HAP-1 (cell line): ENCODE measurements at regions not wholly inside any gene's neighbourhood (a gene's known extent, or its start where the extent isn't known, plus 50 kb on each side); places are given as distances from the start of the nearest gene placed in this dataset.

Experiments
- DNase-seq, 2 experiments: peaks; one replicate each; pipeline ENCODE4 v3.0.0-alpha.2; 2016 to 2020; ENCODE audit warnings: low spot score in 2 of 2
- H3K27me3 ChIP-seq: fragments of 250-450 bp; sonication (Bioruptor Pico); 2 replicates; pipeline ENCODE4 v1.5.1; 2020; ENCODE audit warnings: low read depth, mild to moderate bottlenecking, moderate library complexity
- H3K36me3 ChIP-seq: fragments of 250-450 bp; sonication (Bioruptor Pico); replicated peaks from 2 replicates; pipeline ENCODE4 v1.5.1; 2020; ENCODE audit warnings: mild to moderate bottlenecking
- H3K4me1 ChIP-seq: fragments of 250-450 bp; sonication (Bioruptor Pico); 2 replicates; pipeline ENCODE4 v1.5.1; 2020; ENCODE audit warnings: mild to moderate bottlenecking
- H3K4me3 ChIP-seq: fragments of 250-450 bp; sonication (Bioruptor Pico); 2 replicates; pipeline ENCODE4 v1.5.1; 2020; ENCODE audit warnings: mild to moderate bottlenecking, moderate library complexity
- H3K9me3 ChIP-seq: fragments of 250-450 bp; sonication (Bioruptor Pico); 2 replicates; pipeline ENCODE4 v1.5.1; 2020; ENCODE audit warnings: mild to moderate bottlenecking, moderate library complexity
- in situ Hi-C: fragments of 300-500 bp; cut with MboI; formaldehyde crosslinking; loops from 3 replicates; pipeline ENCODE4 v1.14.3; 2020; ENCODE audit warnings: low sequenced_read_pairs, inconsistent platforms, mixed read lengths

- DNase-seq: no peak
- no peaks in the 10 kb centered on the region for H3K27me3 ChIP-seq
- H3K4me1 ChIP-seq: no peaks in the 10 kb centered on the region
- no peaks in the 10 kb centered on the region for H3K36me3 ChIP-seq
- in situ Hi-C loops: no loop called here
- no peak overlapping the region for H3K4me3 ChIP-seq
- H3K9me3 ChIP-seq: no peaks in the 10 kb centered on the region
Observed at GRCh38 chr2:62447411-62447810, 58.6 kb downstream of the TMEM17 start.

GRCh38 chr2:62446491-62446890 is 59.5 kb downstream of the TMEM17 start:
- Histone ChIP-seq H3K9me3 (no peaks in the 10 kb centered on the region), H3K27me3 (no peaks in the 10 kb centered on the region), H3K4me3 (no peak overlapping the region), H3K36me3 (no peaks in the 10 kb centered on the region), H3K4me1 (no peaks in the 10 kb centered on the region)
- no peak for DNase-seq
- in situ Hi-C loops: no loop called here

DNA sequence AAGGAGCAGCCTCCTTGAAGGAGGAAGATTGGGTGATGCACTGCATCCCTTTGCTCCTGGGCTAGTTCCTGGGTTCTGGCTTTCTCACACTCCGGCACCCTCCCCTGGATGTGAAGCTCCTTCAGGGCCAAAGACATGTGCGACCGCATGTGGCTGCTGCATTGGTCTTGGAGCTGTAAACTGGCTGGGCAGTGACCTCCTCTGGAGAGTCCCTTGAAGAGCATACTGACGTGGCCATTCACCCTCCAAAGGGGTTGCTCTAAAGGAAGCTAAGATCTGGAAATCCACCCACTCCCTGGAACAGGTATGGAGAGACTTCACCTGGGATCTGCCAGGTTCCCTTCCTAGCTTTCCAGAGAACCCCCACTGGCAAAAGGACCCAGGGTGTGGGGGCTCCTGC is 62.1 kb downstream of the TMEM17 start:
- Histone ChIP-seq H3K27me3 (no peaks in the 10 kb centered on the region), H3K4me1 (no peaks in the 10 kb centered on the region), H3K9me3 (no peaks in the 10 kb centered on the region), H3K4me3 (no peak overlapping the region), H3K36me3 (no peaks in the 10 kb centered on the region)
- DNase-seq: no peak
- in situ Hi-C loops: no loop called here

- Histone ChIP-seq H3K9me3 (no peaks in the 10 kb centered on the region), H3K4me1 (no peaks in the 10 kb centered on the region), H3K27me3 (no peaks in the 10 kb centered on the region), H3K4me3 (no peak overlapping the region), H3K36me3 (no peaks in the 10 kb centered on the region)
- in situ Hi-C loops: no loop called here
- DNase-seq: no peak
Observed at GRCh38 chr2:62443471-62443870, 62.5 kb downstream of the TMEM17 start.

DNA sequence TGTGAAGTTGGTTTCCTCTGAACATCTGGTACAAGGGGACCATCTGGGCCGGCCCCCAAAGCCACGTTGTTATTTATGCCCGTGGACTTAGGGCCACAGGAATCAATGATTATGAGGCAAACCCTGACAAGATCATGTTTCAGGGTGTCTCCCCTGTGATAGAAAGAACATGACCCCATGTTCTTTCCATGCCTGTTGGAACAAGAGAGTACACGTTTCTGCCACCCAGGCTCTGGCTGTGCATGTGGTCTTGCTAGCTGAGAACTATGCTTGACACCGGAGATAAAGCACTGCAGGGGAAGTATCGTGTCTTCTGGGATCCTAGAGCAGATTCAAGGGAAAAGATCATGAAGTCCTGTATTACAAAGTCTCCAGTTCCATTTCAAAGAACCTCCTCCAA is 64.2 kb downstream of the TMEM17 start:
- H3K9me3 ChIP-seq: no peaks in the 10 kb centered on the region
- in situ Hi-C loops: no loop called here

GRCh38 chr2:62441421-62441820 is 64.6 kb downstream of the TMEM17 start:
- in situ Hi-C loops: no loop called here

More for the DNA sequence above, 64.2 kb downstream of the TMEM17 start:
- Histone ChIP-seq H3K4me1 (no peaks in the 10 kb centered on the region), H3K27me3 (no peaks in the 10 kb centered on the region), H3K36me3 (no peaks in the 10 kb centered on the region), H3K4me3 (no peak overlapping the region)
- no peak for DNase-seq

DNA sequence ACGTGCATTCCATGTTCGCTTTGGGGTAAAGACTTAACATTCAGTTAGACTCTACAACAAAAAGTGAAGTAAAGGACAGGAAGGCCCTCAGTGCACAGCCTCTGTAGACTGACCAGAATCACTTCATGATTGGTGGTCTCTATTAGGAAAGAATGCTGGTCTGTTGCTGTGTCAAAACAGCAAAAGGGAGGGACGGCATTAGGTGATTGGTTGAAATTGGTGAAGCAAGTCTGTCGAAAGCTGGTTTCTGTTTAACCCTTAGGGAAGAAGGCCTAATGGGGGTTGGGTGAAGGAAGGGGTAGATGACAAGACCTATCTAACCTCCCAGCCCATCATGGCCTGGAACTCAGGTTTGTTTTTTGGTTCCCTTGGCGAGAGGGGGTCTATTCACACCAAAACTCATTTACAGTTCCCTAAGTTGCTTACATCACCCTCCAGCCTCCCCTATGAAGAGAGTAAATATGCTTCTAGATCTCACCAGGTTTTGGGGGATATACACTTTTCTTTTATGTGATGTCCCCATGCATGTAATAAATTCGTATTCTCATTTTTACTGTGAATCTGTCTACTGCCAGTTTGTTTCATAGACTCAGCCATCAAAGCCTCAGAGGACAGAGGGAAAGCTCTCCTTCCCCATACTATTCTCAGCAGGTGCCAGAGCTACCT is 65.6 kb downstream of the TMEM17 start:
- no peak for DNase-seq
- Histone ChIP-seq H3K4me3 (no peak overlapping the region), H3K27me3 (no peaks in the 10 kb centered on the region), H3K4me1 (no peaks in the 10 kb centered on the region), H3K9me3 (no peaks in the 10 kb centered on the region), H3K36me3 (no peaks in the 10 kb centered on the region)
- in situ Hi-C loops: no loop called here

More at GRCh38 chr2:62441421-62441820, 64.6 kb downstream of the TMEM17 start:
- no peaks in the 10 kb centered on the region for H3K9me3 ChIP-seq
- no peaks in the 10 kb centered on the region for H3K27me3 ChIP-seq
- DNase-seq: no peak
- H3K4me3 ChIP-seq: no peak overlapping the region
- no peaks in the 10 kb centered on the region for H3K36me3 ChIP-seq
- H3K4me1 ChIP-seq: no peaks in the 10 kb centered on the region

GRCh38 chr2:62439425-62439824 is 66.6 kb downstream of the TMEM17 start:
- Histone ChIP-seq H3K4me3 (no peak overlapping the region), H3K4me1 (no peaks in the 10 kb centered on the region), H3K36me3 (no peaks in the 10 kb centered on the region), H3K9me3 (no peaks in the 10 kb centered on the region), H3K27me3 (no peaks in the 10 kb centered on the region)
- DNase-seq: no peak
- in situ Hi-C loops: no loop called here

DNA sequence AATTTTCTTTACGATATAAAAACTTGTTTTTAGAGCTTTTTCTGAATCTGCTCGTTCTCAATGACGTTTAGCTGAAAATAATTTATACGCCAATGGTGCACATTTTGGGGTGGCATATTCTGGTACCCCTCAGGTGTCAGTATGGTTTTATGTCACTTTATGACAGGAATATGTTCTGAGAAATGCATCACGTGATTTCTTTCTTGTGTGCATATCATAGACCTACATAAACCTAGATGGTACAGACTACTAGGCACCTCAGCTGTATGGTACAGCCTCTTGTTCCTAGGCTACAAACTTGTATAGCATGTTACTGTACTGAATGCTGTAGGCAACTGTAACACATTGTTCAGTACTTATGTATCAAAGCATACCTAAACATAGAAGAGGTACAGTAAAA is 68.2 kb downstream of the TMEM17 start:
- in situ Hi-C loops: no loop called here
- Histone ChIP-seq H3K9me3 (no peaks in the 10 kb centered on the region), H3K4me3 (no peak overlapping the region), H3K27me3 (no peaks in the 10 kb centered on the region), H3K4me1 (no peaks in the 10 kb centered on the region), H3K36me3 (no peaks in the 10 kb centered on the region)
- DNase-seq: no peak

GRCh38 chr2:62435720-62436119 is 70.3 kb downstream of the TMEM17 start:
- Histone ChIP-seq H3K27me3 (no peaks in the 10 kb centered on the region), H3K9me3 (no peaks in the 10 kb centered on the region), H3K36me3 (no peaks in the 10 kb centered on the region), H3K4me1 (no peaks in the 10 kb centered on the region), H3K4me3 (no peak overlapping the region)
- in situ Hi-C loops: no loop called here
- DNase-seq: no peak

- Histone ChIP-seq H3K36me3 (no peaks in the 10 kb centered on the region), H3K9me3 (no peaks in the 10 kb centered on the region), H3K4me1 (no peaks in the 10 kb centered on the region), H3K27me3 (no peaks in the 10 kb centered on the region), H3K4me3 (no peak overlapping the region)
- in situ Hi-C loops: no loop called here
- DNase-seq: no peak
Observed at GRCh38 chr2:62432407-62432806, 73.6 kb downstream of the TMEM17 start.

GRCh38 chr2:62431512-62431911 is 74.5 kb downstream of the TMEM17 start:
- DNase-seq: no peak
- Histone ChIP-seq H3K4me3 (no peak overlapping the region), H3K27me3 (no peaks in the 10 kb centered on the region), H3K36me3 (no peaks in the 10 kb centered on the region), H3K4me1 (no peaks in the 10 kb centered on the region), H3K9me3 (no peaks in the 10 kb centered on the region)
- in situ Hi-C loops: no loop called here

- no peak for DNase-seq
- Histone ChIP-seq H3K36me3 (no peaks in the 10 kb centered on the region), H3K4me3 (no peak overlapping the region), H3K4me1 (no peaks in the 10 kb centered on the region), H3K27me3 (no peaks in the 10 kb centered on the region), H3K9me3 (no peaks in the 10 kb centered on the region)
- in situ Hi-C loops: no loop called here
Observed at GRCh38 chr2:62430146-62430545, 75.8 kb downstream of the TMEM17 start.

DNA sequence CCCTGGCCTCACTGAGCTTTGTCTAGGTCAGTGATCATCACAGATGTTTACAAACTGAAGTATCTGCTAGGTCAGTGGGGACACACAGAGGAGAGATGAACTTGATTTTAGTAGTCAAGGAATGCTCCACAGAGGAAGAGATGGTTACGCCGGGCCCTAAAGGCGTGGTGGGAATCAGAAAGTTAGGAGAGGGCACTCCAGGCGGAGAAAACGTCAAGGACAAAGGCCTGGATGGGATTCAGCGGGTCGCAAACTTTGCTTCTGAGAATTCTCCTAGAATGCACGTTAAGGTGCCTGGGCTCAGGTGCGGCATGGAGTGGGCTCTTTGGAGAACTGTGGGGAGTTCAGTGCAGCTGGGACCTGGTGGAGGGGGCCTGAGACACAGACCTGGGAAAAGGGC is 78.8 kb downstream of the TMEM17 start:
- in situ Hi-C loops: no loop called here
- H3K36me3 ChIP-seq: no peaks in the 10 kb centered on the region

More for the DNA sequence above, 78.8 kb downstream of the TMEM17 start:
- no peak overlapping the region for H3K4me3 ChIP-seq
- no peaks in the 10 kb centered on the region for H3K27me3 ChIP-seq
- DNase-seq: no peak
- no peaks in the 10 kb centered on the region for H3K4me1 ChIP-seq
- no peaks in the 10 kb centered on the region for H3K9me3 ChIP-seq
